ENCODE measurements at regions not wholly inside any gene's neighbourhood (a gene's known extent, or its start where the extent isn't known, plus 50 kb on each side); places are given as distances from the start of the nearest gene placed in this dataset.

- POLR2A ChIA-PET = no interaction called here
- DNase-seq (ENCODE audit: extremely low spot score) = no peak
Observed at GRCh38 chr5:108661590-108662219, 86.0 kb upstream of the FER start.

GRCh38 chr5:108661024-108661423 lies 86.7 kb upstream of the FER start:
- TF ChIP-seq CTCF (IDR thresholded peaks at IDR 0.05; ENCODE audit: control extremely low read depth, extremely low read depth, low read depth, missing control alignments) = no peak
- no peak for DNase-seq (ENCODE audit: extremely low spot score)
- ChIA-PET POLR2A (no interaction called here), CTCF (interaction anchor here (0.8 to 4.0 kb wide), 5 partner anchors 9 to 19 kb away, joined by 3 to 24 read pairs (median 4); no protein-coding TSS in a partner anchor)

More at GRCh38 chr5:108661590-108662219, 86.0 kb upstream of the FER start:
- CTCF ChIA-PET = interaction anchor here (0.8 to 4.0 kb wide), 7 partner anchors 9 to 22 kb away, joined by 3 to 24 read pairs (median 4); no protein-coding TSS in a partner anchor
- no peak for TF ChIP-seq CTCF (IDR thresholded peaks at IDR 0.05; ENCODE audit: control extremely low read depth, extremely low read depth, low read depth, missing control alignments)

GRCh38 chr5:108660291-108660690 lies 87.4 kb upstream of the FER start:
- ChIA-PET POLR2A (no interaction called here), CTCF (interaction anchor here (4.0 kb wide), 1 partner anchor 17 kb away, joined by 24 read pairs; no protein-coding TSS in a partner anchor)
- DNase-seq (ENCODE audit: extremely low spot score) = no peak
- no peak for TF ChIP-seq CTCF (IDR thresholded peaks at IDR 0.05; ENCODE audit: control extremely low read depth, extremely low read depth, low read depth, missing control alignments)

- POLR2A ChIA-PET = no interaction called here
- no peak for TF ChIP-seq CTCF (IDR thresholded peaks at IDR 0.05; ENCODE audit: control extremely low read depth, extremely low read depth, low read depth, missing control alignments)
- no peak for DNase-seq (ENCODE audit: extremely low spot score)
- CTCF ChIA-PET = no interaction called here
Observed at GRCh38 chr5:108659531-108659930, 88.2 kb upstream of the FER start.

GRCh38 chr5:108655750-108656450 lies 91.8 kb upstream of the FER start:
- ChIA-PET CTCF (interaction anchor here (1.3 to 2.9 kb wide), 5 partner anchors 9 to 25 kb away, joined by 3 to 20 read pairs (median 3); no protein-coding TSS in a partner anchor), POLR2A (no interaction called here)
- TF ChIP-seq CTCF (IDR thresholded peaks at IDR 0.05; ENCODE audit: control extremely low read depth, extremely low read depth, low read depth, missing control alignments) = no peak
- DNase-seq (ENCODE audit: extremely low spot score) = no peak

GRCh38 chr5:108654051-108654450 lies 93.6 kb upstream of the FER start:
- POLR2A ChIA-PET = no interaction called here
- no peak for TF ChIP-seq CTCF (IDR thresholded peaks at IDR 0.05; ENCODE audit: control extremely low read depth, extremely low read depth, low read depth, missing control alignments)
- CTCF ChIA-PET = interaction anchor here (1.2 kb wide), 1 partner anchor 12 kb away, joined by 6 read pairs; no protein-coding TSS in a partner anchor
- no peak for DNase-seq (ENCODE audit: extremely low spot score)

Data from GM10248 (cell line).